OCI-LY3 (cell line): ENCODE measurements at regions not wholly inside any gene's neighbourhood (a gene's known extent, or its start where the extent isn't known, plus 50 kb on each side); places are given as distances from the start of the nearest gene placed in this dataset.

Experiments used
- H2AFZ ChIP-seq: fragments of 200-600, 300-600 bp; shearing (Covaris generic); 2 replicates; pipeline ENCODE4 v1.6.0; 2014; ENCODE audit warnings: antibody characterized with exemption, low read depth, low read length
- H3K27ac ChIP-seq: fragments of 200-600, 300-600 bp; sonication (generic); 2 replicates; pipeline ENCODE4 v1.5.1; 2014; ENCODE audit warnings: mild to moderate bottlenecking, low read length, moderate library complexity, mixed read lengths
- H3K27me3 ChIP-seq: fragments of 200-600, 300-600 bp; sonication (generic); 2 replicates; pipeline ENCODE4 v1.6.1; 2014; ENCODE audit warnings: low read depth, low read length, mixed read lengths
- H3K36me3 ChIP-seq: fragments of 200-600, 300-600 bp; sonication (generic); replicated peaks from 2 replicates; pipeline ENCODE3; 2014; ENCODE audit warnings: low read depth, low read length, mixed read lengths
- H3K4me1 ChIP-seq: fragments of 300-600, 200-600 bp; sonication (generic); 2 replicates; pipeline ENCODE4 v1.6.1; 2014; ENCODE audit warnings: low read length, mixed read lengths
- H3K4me2 ChIP-seq: fragments of 200-600, 300-600 bp; sonication (generic); 2 replicates; pipeline ENCODE4 v1.6.1; 2014; ENCODE audit warnings: low read length, mixed read lengths
- H3K4me3 ChIP-seq: fragments of 300-600, 200-600 bp; sonication (generic); 2 replicates; pipeline ENCODE4 v1.5.1; 2014; ENCODE audit warnings: antibody characterized with exemption, mild to moderate bottlenecking, low read length, moderate library complexity
- H3K79me2 ChIP-seq: fragments of 300-600, 200-600 bp; shearing (Covaris generic); 2 replicates; pipeline ENCODE4 v1.6.1; 2014; ENCODE audit warnings: mild to moderate bottlenecking, low read length, mixed read lengths
- H3K9ac ChIP-seq: fragments of 300-600, 200-600 bp; shearing (Covaris generic); 2 replicates; pipeline ENCODE4 v1.6.0; 2014; ENCODE audit warnings: mild to moderate bottlenecking, low read length, moderate library complexity
- H3K9me3 ChIP-seq: fragments of 200-600, 300-600 bp; shearing (Covaris generic); 2 replicates; pipeline ENCODE4 v1.6.1; 2014; ENCODE audit warnings: low read length, mixed read lengths; ENCODE audit not compliant: insufficient read depth
- H4K20me1 ChIP-seq: fragments of 200-600, 300-600 bp; sonication (generic); 2 replicates; pipeline ENCODE4 v1.6.1; 2016; ENCODE audit warnings: low read length, mixed read lengths; ENCODE audit not compliant: insufficient read depth
- EZH2phosphoT487 ChIP-seq: fragments of 200-600 bp; shearing (Covaris generic); IDR thresholded peaks from 2 replicates; pipeline ENCODE4 v1.6.1; 2018; ENCODE audit warnings: antibody characterized with exemption, mixed run types, low read depth
- TF ChIP-seq, protein P1 (sequence below): fragments of 200-600, 300-600 bp; sonication (generic); IDR thresholded peaks from 2 replicates; pipeline ENCODE4 v1.5.1; 2014; ENCODE audit warnings: antibody characterized with exemption, low read length, low read depth

DNA sequence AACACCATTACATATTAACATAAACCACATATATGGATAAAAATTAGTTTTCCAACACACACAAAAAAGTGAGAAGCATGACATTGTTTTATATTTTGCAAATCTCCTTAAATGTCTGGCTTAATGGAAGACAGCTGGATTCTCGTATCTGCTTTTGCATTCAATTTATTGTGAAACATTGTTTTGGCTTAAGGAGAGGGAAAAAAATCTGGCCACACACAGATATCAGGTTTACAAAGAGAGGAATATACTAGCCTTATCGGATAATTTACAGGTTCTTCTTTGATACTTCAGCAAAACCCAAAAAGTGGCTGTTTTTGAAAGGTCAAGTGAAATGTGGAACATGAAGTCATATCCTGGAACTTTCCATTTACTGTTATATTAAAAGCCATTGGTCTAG is 523.5 kb upstream of the ARGLU1 start:
- no peak overlapping the region for H3K27ac ChIP-seq
- no peaks in the 10 kb centered on the region for H3K36me3 ChIP-seq
- no peaks in the 10 kb centered on the region for H3K9me3 ChIP-seq
- H3K4me2 ChIP-seq, result no peak overlapping the region
- no peaks in the 10 kb centered on the region for H3K4me1 ChIP-seq
- no peaks in the 10 kb centered on the region for H4K20me1 ChIP-seq
- H3K79me2 ChIP-seq, result no peaks in the 10 kb centered on the region
- no peak for TF ChIP-seq EZH2phosphoT487
- TF ChIP-seq, protein P1, sequence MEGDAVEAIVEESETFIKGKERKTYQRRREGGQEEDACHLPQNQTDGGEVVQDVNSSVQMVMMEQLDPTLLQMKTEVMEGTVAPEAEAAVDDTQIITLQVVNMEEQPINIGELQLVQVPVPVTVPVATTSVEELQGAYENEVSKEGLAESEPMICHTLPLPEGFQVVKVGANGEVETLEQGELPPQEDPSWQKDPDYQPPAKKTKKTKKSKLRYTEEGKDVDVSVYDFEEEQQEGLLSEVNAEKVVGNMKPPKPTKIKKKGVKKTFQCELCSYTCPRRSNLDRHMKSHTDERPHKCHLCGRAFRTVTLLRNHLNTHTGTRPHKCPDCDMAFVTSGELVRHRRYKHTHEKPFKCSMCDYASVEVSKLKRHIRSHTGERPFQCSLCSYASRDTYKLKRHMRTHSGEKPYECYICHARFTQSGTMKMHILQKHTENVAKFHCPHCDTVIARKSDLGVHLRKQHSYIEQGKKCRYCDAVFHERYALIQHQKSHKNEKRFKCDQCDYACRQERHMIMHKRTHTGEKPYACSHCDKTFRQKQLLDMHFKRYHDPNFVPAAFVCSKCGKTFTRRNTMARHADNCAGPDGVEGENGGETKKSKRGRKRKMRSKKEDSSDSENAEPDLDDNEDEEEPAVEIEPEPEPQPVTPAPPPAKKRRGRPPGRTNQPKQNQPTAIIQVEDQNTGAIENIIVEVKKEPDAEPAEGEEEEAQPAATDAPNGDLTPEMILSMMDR, result no peak
- no peaks in the 10 kb centered on the region for H3K27me3 ChIP-seq
- H3K9ac ChIP-seq, result no peak overlapping the region
- no peak overlapping the region for H2AFZ ChIP-seq
- H3K4me3 ChIP-seq, result no peak overlapping the region

DNA sequence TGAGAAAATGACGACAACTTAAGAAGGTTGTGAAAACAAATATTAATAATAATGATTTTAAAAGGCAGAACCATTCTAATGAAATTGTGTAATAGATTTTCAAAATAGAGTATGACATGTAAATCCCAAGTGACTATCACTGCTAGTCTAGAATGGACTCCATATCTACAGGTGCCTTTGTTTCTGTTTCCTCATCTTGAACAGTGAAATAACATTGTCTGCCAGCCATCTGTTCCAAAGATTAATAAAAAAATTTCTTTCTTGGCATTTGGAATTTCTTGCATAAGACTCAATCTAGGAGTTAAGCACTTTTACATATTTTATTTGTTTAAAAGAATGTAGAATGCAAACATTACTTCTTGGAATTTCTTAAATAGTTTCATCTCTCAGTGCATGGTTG is 520.1 kb upstream of the ARGLU1 start:
- Histone ChIP-seq H3K79me2 (no peaks in the 10 kb centered on the region), H3K4me3 (no peak overlapping the region), H3K9ac (no peak overlapping the region), H3K27me3 (no peaks in the 10 kb centered on the region), H3K4me1 (no peaks in the 10 kb centered on the region), H4K20me1 (no peaks in the 10 kb centered on the region), H2AFZ (no peak overlapping the region), H3K9me3 (0 out of 2 replicates have a peak, but pooled peaks cover 3% of the 10 kb centered on the region), H3K4me2 (no peak overlapping the region), H3K36me3 (no peaks in the 10 kb centered on the region), H3K27ac (no peak overlapping the region)
- TF ChIP-seq, protein P1, result no peak
- no peak for TF ChIP-seq EZH2phosphoT487

DNA sequence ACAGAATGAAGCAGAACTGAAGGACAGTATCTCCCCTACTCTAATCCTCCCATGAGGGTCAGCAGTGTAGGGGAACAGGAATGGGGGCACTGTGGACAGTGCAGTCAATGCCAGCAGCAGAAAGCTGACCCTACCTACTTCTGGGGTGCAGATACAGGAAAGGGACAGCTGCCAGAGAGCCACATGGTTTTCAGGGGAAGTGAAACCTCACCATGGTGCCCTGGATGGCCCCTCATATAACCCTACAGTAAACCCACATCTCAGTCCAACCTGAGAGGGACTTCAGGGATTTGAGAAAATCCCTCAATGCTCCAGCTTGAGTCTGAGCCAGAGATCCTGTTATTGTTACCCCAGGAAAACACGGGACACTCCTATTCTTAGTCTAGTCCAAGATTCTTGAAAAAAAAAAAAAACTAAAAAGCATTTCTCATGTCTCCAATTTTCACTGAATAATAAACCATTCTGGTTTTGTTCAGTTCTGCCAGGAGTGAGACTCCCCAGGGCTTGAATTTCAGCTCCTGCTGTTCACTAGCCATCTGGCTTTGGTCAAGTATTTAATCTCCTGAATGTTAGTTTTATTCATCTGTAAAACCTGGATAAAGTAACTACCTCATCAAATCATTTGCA is 511.6 kb upstream of the ARGLU1 start:
- no peaks in the 10 kb centered on the region for H3K79me2 ChIP-seq
- peaks cover 5% of the 10 kb centered on the region; the same call in 1 of the 2 replicates for H3K9me3 ChIP-seq
- no peaks in the 10 kb centered on the region for H3K27me3 ChIP-seq
- H2AFZ ChIP-seq, result no peak overlapping the region
- H3K27ac ChIP-seq, result no peak overlapping the region
- no peak overlapping the region for H3K4me2 ChIP-seq
- TF ChIP-seq EZH2phosphoT487, result no peak
- TF ChIP-seq, protein P1, result no peak
- H3K4me3 ChIP-seq, result no peak overlapping the region
- H3K9ac ChIP-seq, result no peak overlapping the region
- peaks cover 11% of the 10 kb centered on the region for H3K4me1 ChIP-seq
- H3K36me3 ChIP-seq, result no peaks in the 10 kb centered on the region
- no peaks in the 10 kb centered on the region for H4K20me1 ChIP-seq

GRCh38 chr13:107078229-107078765 is 510.4 kb upstream of the ARGLU1 start:
- Histone ChIP-seq H3K9ac (no peak overlapping the region), H4K20me1 (no peaks in the 10 kb centered on the region), H3K4me2 (no peak overlapping the region), H2AFZ (no peak overlapping the region), H3K79me2 (no peaks in the 10 kb centered on the region), H3K4me1 (peaks cover 11% of the 10 kb centered on the region), H3K36me3 (peaks cover 5% of the 10 kb centered on the region), H3K9me3 (peaks cover 3% of the 10 kb centered on the region; the same call in 1 of the 2 replicates), H3K27me3 (no peaks in the 10 kb centered on the region), H3K4me3 (no peak overlapping the region), H3K27ac (no peak overlapping the region)
- TF ChIP-seq EZH2phosphoT487, result no peak
- TF ChIP-seq, protein P1, result no peak
